GM23248 (cell line): ENCODE measurements at regions not wholly inside any gene's neighbourhood (a gene's known extent, or its start where the extent isn't known, plus 50 kb on each side); places are given as distances from the start of the nearest gene placed in this dataset.

Source experiments
- EZH2 ChIP-seq: fragments of 200-600 bp; sonication (generic); IDR thresholded peaks from 2 replicates; pipeline ENCODE4 v1.6.1; 2018; ENCODE audit warnings: antibody characterized with exemption, mild to moderate bottlenecking; ENCODE audit not compliant: insufficient read depth, poor library complexity, severe bottlenecking
- EZH2phosphoT487 ChIP-seq: fragments of 200-600 bp; sonication (generic); IDR thresholded peaks from 2 replicates; pipeline ENCODE4 v1.6.1; 2018; ENCODE audit warnings: antibody characterized with exemption, moderate library complexity, mild to moderate bottlenecking, low read depth; ENCODE audit not compliant: insufficient read depth

- TF ChIP-seq EZH2 (no peak), EZH2phosphoT487 (no peak)
Observed at GRCh38 chr5:86735370-86735769, 117.6 kb downstream of the COX7C start.
